Tibial artery (tissue), 4 donors: ENCODE measurements at regions not wholly inside any gene's neighbourhood (a gene's known extent, or its start where the extent isn't known, plus 50 kb on each side); places are given as distances from the start of the nearest gene placed in this dataset.

Source experiments
- DNase-seq, 2 donors: peaks; one replicate each; pipeline ENCODE4 v3.0.0-alpha.2; 2019
- H3K27ac ChIP-seq, 2 donors: fragments of 200-600 bp; sonication (generic) in 1 of 2; 1 replicate in 1 of 2; 2 replicates in 1 of 2; pipeline ENCODE4 v1.5.1; 2018 to 2019; ENCODE audit warnings: mild to moderate bottlenecking in 1 of 2
- H3K27me3 ChIP-seq, 2 donors: fragments of 200-600 bp; sonication (generic) in 1 of 2; one replicate each; pipeline versions ENCODE4 v1.5.1 to v1.6.0; 2016 to 2019
- H3K36me3 ChIP-seq, 3 donors: fragments of 200-600 bp; sonication (generic) in 2 of 3; one replicate each; pipeline ENCODE4 v1.5.1; 2016 to 2019; ENCODE audit warnings: mild to moderate bottlenecking in 2 of 3
- H3K4me1 ChIP-seq, 4 donors: fragments of 200-600 bp; sonication (generic) in 2 of 4; 1 replicate in 3 of 4; 2 replicates in 1 of 4; pipeline ENCODE4 v1.5.1; 2016 to 2019
- H3K4me3 ChIP-seq, 2 donors: fragments of 200-600 bp; sonication (generic) in 1 of 2; 1 replicate in 1 of 2; 2 replicates in 1 of 2; pipeline ENCODE4 v1.5.1; 2018 to 2019; ENCODE audit warnings: mild to moderate bottlenecking in 2 of 2
- H3K9me3 ChIP-seq, 3 donors: fragments of 200-600 bp; sonication (generic) in 1 of 3; one replicate each; pipeline ENCODE4 v1.5.1; 2016 to 2019
- intact Hi-C: fragments of 100-400 bp; cut with DNase I; formaldehyde crosslinking; loops from one replicate; pipeline ENCODE4 v1.15.0; 2023; ENCODE audit warnings: low total_unique reads
- TF ChIP-seq, protein P1 (sequence below), 2 experiments: fragments of 200-600 bp in 1 of 2; fragments of 450-650 bp in 1 of 2; IDR thresholded peaks; one replicate each; pipeline ENCODE4 v1.5.1; 2017 to 2019; ENCODE audit warnings: antibody characterized with exemption in 2 of 2, mild to moderate bottlenecking in 1 of 2, moderate library complexity in 1 of 2

DNA sequence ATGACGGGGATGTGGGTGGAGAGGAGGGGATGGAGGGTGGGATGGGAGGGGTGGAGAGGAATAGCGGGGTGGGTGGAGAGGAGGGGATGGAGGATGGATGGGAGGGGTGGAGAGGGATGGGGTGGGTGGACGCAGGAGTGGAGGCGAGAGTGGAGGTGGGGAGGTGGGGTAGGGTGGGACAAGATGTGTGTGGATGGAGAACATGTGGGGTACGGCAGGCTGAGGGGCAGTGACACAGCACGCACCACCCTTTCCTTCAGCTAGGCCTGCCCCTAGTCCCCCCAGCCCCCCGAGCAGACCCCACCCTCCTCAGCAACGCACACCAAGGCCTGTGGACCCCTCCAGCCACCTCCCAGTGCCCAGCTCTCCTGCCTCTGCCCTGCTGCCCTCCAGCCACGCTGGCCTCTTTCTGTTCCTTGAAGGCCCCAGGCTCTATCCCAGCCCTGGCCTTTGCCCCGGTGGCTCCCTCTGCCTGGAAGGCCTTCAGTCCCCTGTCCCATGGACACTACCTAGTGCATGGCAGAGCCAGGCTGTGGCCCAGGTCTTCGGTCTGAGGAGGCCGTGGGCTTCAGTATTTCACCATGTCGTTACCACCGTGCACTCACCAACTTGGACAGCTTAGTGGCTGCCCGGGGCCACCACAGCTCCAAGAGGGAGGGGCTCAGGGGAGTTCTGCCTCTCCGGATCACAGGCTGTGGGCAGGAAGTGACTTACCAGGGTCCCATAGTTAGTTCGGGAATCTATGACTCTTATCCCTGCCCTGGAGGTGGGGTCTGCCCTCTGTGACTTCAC lies 78.4 kb upstream of the PMEPA1 start:
- no peak for DNase-seq
- H3K9me3 ChIP-seq, result no peaks in the 10 kb centered on the region
- H3K27ac ChIP-seq, result no peak overlapping the region
- no peaks in the 10 kb centered on the region for H3K4me1 ChIP-seq
- TF ChIP-seq, protein P1, sequence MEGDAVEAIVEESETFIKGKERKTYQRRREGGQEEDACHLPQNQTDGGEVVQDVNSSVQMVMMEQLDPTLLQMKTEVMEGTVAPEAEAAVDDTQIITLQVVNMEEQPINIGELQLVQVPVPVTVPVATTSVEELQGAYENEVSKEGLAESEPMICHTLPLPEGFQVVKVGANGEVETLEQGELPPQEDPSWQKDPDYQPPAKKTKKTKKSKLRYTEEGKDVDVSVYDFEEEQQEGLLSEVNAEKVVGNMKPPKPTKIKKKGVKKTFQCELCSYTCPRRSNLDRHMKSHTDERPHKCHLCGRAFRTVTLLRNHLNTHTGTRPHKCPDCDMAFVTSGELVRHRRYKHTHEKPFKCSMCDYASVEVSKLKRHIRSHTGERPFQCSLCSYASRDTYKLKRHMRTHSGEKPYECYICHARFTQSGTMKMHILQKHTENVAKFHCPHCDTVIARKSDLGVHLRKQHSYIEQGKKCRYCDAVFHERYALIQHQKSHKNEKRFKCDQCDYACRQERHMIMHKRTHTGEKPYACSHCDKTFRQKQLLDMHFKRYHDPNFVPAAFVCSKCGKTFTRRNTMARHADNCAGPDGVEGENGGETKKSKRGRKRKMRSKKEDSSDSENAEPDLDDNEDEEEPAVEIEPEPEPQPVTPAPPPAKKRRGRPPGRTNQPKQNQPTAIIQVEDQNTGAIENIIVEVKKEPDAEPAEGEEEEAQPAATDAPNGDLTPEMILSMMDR (IDR thresholded peaks at IDR 0.05), result no peak
- H3K36me3 ChIP-seq, result no peaks in the 10 kb centered on the region
- H3K27me3 ChIP-seq, result peaks cover 0 to 3% of the 10 kb centered on the region in 2 donors
- H3K4me3 ChIP-seq, result no peak overlapping the region
- intact Hi-C loops, result no loop called here

DNA sequence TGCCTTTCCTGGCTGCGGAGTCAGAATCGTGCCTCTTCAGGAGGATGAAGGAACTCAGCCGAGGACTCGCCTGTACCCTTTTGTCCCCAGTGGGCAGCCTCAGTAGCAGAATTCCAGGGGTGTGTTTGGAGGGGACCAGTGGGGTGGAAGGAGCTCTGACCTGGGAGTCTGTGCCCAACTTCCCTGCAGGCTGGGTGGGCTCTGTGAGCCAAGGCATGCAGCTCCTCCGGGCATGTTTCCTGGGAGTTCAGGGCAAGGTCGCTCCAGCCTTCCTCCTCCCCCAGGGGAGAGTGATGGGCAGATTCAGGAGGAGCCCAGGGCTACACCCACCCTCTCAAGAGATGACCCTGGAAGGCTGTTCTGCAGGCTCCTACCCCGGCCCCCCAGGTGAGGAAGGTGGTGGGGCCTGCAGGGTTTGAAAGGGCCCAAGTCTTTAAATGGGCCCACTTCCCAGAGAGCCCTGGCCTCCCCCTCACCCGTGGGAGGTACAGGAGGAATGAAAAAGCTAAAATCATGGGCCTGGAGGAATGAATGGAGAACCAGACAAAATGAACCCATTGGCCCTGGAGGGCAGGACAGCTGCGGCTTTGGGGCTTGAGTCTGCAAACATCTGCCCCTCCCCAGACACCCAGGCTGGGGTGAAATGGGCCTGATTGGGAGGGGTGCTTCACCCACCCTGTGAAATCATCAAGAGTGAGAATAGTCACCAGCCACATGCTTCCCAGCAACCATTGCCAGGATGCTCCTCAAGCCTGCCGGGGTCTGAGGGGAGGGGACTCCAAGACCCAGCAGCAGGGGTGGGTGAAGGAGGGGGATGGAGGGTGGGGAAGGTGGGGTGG lies 77.6 kb upstream of the PMEPA1 start:
- intact Hi-C loops, result no loop called here
- Histone ChIP-seq H3K36me3 (no peaks in the 10 kb centered on the region), H3K4me1 (no peaks in the 10 kb centered on the region), H3K9me3 (no peaks in the 10 kb centered on the region), H3K4me3 (no peak overlapping the region), H3K27me3 (peaks cover 0 to 4% of the 10 kb centered on the region in 2 donors), H3K27ac (no peak overlapping the region)
- TF ChIP-seq, protein P1 (IDR thresholded peaks at IDR 0.05), result no peak
- no peak for DNase-seq

DNA sequence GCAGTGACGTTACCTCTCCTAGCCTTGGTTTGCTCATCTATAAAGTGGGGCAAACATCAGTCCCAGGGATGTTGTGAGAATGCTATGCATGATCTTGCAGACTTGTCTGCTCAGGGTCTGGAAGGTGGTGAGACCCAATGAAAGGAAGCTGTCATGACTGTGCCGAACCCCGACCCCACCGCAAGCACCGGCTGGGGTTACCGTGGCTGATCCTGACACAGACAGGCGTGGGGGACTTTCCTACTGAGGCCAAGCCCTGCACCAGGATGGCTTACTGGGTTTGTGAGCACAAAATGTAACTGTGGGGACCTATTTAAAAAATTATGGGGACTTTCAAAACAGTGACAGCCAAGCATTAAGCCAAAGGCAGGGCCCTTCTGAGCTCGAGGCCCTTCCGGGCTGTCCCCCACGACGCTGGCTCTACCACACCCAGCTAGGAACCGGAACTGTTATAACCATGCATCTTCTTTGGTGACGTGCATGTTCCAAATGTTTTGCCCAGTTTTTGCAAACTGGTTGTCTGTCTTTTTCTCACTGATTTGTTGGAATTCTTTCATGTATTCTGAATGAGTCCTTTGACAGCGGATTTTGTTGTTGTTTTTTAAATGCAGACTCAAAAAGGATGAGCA lies 76.6 kb upstream of the PMEPA1 start:
- no peaks in the 10 kb centered on the region for H3K9me3 ChIP-seq
- H3K4me1 ChIP-seq, result no peaks in the 10 kb centered on the region
- TF ChIP-seq, protein P1 (IDR thresholded peaks at IDR 0.05), result no peak
- H3K27me3 ChIP-seq, result peaks cover 0 to 4% of the 10 kb centered on the region in 2 donors
- H3K4me3 ChIP-seq, result no peak overlapping the region
- intact Hi-C loops, result no loop called here
- no peak overlapping the region for H3K27ac ChIP-seq
- no peaks in the 10 kb centered on the region for H3K36me3 ChIP-seq
- DNase-seq, result no peak

DNA sequence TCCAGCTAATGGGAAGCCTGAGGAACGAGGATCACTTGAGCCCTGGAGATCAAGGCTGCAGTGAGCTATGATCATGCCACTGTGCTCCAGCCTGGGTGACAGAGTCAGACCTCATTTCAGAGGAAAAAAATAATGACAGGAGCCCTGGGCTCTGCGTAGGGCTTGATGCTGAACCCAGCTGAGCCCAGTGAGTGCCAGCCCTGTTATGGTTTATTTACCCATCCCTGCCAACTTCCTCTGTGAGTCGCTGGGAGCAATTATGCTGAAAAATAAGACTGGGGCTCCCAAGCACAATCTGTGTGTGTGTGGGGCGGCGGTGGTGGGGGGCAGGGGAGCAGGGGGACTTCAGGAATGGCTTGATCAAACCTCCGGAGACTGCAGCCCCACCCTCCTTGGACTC lies 75.9 kb upstream of the PMEPA1 start:
- Histone ChIP-seq H3K9me3 (no peaks in the 10 kb centered on the region), H3K27ac (no peak overlapping the region), H3K4me3 (no peak overlapping the region), H3K36me3 (no peaks in the 10 kb centered on the region), H3K27me3 (peaks cover 0 to 4% of the 10 kb centered on the region in 2 donors), H3K4me1 (no peaks in the 10 kb centered on the region)
- DNase-seq, result no peak
- intact Hi-C loops, result no loop called here
- TF ChIP-seq, protein P1 (IDR thresholded peaks at IDR 0.05), result no peak

DNA sequence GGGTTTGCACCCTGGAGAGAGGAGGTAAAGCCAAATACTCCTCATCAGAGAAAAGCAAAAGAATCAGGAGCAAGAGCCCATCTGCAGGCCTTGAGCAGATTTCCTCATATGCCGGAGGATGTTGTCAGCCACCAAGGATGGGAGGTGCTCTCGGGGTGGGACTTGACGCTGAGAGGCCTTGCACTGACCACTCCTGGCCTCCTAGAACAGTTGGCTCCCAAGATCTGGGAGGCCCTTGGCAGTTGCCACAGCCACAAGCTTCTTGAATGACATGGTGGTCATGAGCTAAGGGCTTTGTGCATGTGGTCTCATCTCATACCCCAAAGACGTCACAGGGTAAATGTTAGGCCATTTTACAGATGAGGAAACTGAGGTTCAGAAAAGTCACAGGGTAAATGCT lies 75.2 kb upstream of the PMEPA1 start:
- DNase-seq, result no peak
- no peaks in the 10 kb centered on the region for H3K4me1 ChIP-seq
- TF ChIP-seq, protein P1 (IDR thresholded peaks at IDR 0.05), result no peak
- no peak overlapping the region for H3K4me3 ChIP-seq
- intact Hi-C loops, result no loop called here
- no peaks in the 10 kb centered on the region for H3K36me3 ChIP-seq
- no peaks in the 10 kb centered on the region for H3K9me3 ChIP-seq
- H3K27me3 ChIP-seq, result peaks cover 0 to 4% of the 10 kb centered on the region in 2 donors
- H3K27ac ChIP-seq, result no peak overlapping the region
